ENCODE measurements at regions not wholly inside any gene's neighbourhood (a gene's known extent, or its start where the extent isn't known, plus 50 kb on each side); places are given as distances from the start of the nearest gene placed in this dataset.
"Not testable (repeated sequence)": the region's sequence is repeated elsewhere in the genome, so short reads cannot be mapped to it uniquely, and the experiment has no call there.

- no peak for DNase-seq
Observed at GRCh38 chr6:15897063-15897876, 231.6 kb upstream of the MYLIP start.

GRCh38 chr6:15894973-15895725, 232.3 kb upstream of the DTNBP1 start:
- no peak for DNase-seq

GRCh38 chr6:15893556-15894253, 230.9 kb upstream of the DTNBP1 start:
- no peak for DNase-seq

GRCh38 chr6:15892369-15892768, 229.5 kb upstream of the DTNBP1 start:
- no peak for DNase-seq

GRCh38 chr6:15888798-15889772, 226.3 kb upstream of the DTNBP1 start:
- DNase-seq: no peak

- DNase-seq: no peak
Observed at GRCh38 chr6:15887491-15888461, 224.9 kb upstream of the DTNBP1 start.

GRCh38 chr6:15885624-15886023, 222.8 kb upstream of the DTNBP1 start:
- DNase-seq: no peak

GRCh38 chr6:15883593-15883992, 220.8 kb upstream of the DTNBP1 start:
- not testable (repeated sequence) for DNase-seq

GRCh38 chr6:15882915-15883314, 220.1 kb upstream of the DTNBP1 start:
- no peak for DNase-seq

GRCh38 chr6:15882345-15882744, 219.5 kb upstream of the DTNBP1 start:
- no peak for DNase-seq

- DNase-seq: no peak
Observed at GRCh38 chr6:15881150-15881549, 218.3 kb upstream of the DTNBP1 start.

GRCh38 chr6:15880262-15880973, 217.6 kb upstream of the DTNBP1 start:
- no peak for DNase-seq

- DNase-seq: peak; percentile 15
Observed at GRCh38 chr6:15879371-15880261, 216.8 kb upstream of the DTNBP1 start.

- no peak for DNase-seq
Observed at GRCh38 chr6:15877231-15877630, 214.4 kb upstream of the DTNBP1 start.

GRCh38 chr6:15876406-15876805, 213.6 kb upstream of the DTNBP1 start:
- DNase-seq: no peak

GRCh38 chr6:15875797-15876196, 213.0 kb upstream of the DTNBP1 start:
- no peak for DNase-seq

- DNase-seq: no peak
Observed at GRCh38 chr6:15874821-15875220, 212.0 kb upstream of the DTNBP1 start.

- no peak for DNase-seq
Observed at GRCh38 chr6:15874326-15874725, 211.5 kb upstream of the DTNBP1 start.

Measured in NCI-H774 (cell line).